ENCODE measurements at regions not wholly inside any gene's neighbourhood (a gene's known extent, or its start where the extent isn't known, plus 50 kb on each side); places are given as distances from the start of the nearest gene placed in this dataset.

- H3K4me3 Mint-ChIP-seq = no peak overlapping the region
- H3K36me3 Mint-ChIP-seq (ENCODE audit: low read depth) = no peaks in the 10 kb centered on the region
Measured at GRCh38 chr18:78445880-78446279, 533.7 kb upstream of the SALL3 start.

GRCh38 chr18:78447211-78447610 lies 532.4 kb upstream of the SALL3 start:
- H3K27ac Mint-ChIP-seq = no peak overlapping the region
- H3K4me3 Mint-ChIP-seq = no peak overlapping the region
- no peaks in the 10 kb centered on the region for H3K4me1 Mint-ChIP-seq
- no peak for DNase-seq
- no peak for ATAC-seq
- no peaks in the 10 kb centered on the region for H3K36me3 Mint-ChIP-seq (ENCODE audit: low read depth)
- no peaks in the 10 kb centered on the region for H3K9me3 Mint-ChIP-seq
- no peaks in the 10 kb centered on the region for H3K27me3 Mint-ChIP-seq

More at GRCh38 chr18:78445880-78446279, 533.7 kb upstream of the SALL3 start:
- Mint-ChIP-seq H3K27me3 (no peaks in the 10 kb centered on the region), H3K27ac (no peak overlapping the region), H3K4me1 (no peaks in the 10 kb centered on the region), H3K9me3 (no peaks in the 10 kb centered on the region)
- DNase-seq = no peak
- no peak for ATAC-seq

GRCh38 chr18:78448106-78448505 lies 531.5 kb upstream of the SALL3 start:
- Mint-ChIP-seq H3K9me3 (no peaks in the 10 kb centered on the region), H3K27ac (no peak overlapping the region), H3K36me3 (ENCODE audit: low read depth) (no peaks in the 10 kb centered on the region), H3K4me1 (no peaks in the 10 kb centered on the region), H3K4me3 (no peak overlapping the region), H3K27me3 (no peaks in the 10 kb centered on the region)
- ATAC-seq = no peak
- DNase-seq = no peak

- no peak overlapping the region for H3K27ac Mint-ChIP-seq
- ATAC-seq = no peak
- no peaks in the 10 kb centered on the region for H3K36me3 Mint-ChIP-seq (ENCODE audit: low read depth)
- no peaks in the 10 kb centered on the region for H3K27me3 Mint-ChIP-seq
- no peaks in the 10 kb centered on the region for H3K4me1 Mint-ChIP-seq
- DNase-seq = no peak
- no peak overlapping the region for H3K4me3 Mint-ChIP-seq
- H3K9me3 Mint-ChIP-seq = no peaks in the 10 kb centered on the region
Measured at GRCh38 chr18:78448591-78448990, 531.0 kb upstream of the SALL3 start.

- H3K27me3 Mint-ChIP-seq = no peaks in the 10 kb centered on the region
- no peak overlapping the region for H3K27ac Mint-ChIP-seq
- no peaks in the 10 kb centered on the region for H3K36me3 Mint-ChIP-seq (ENCODE audit: low read depth)
- H3K4me3 Mint-ChIP-seq = no peak overlapping the region
- ATAC-seq (no peak), DNase-seq (no peak)
- H3K4me1 Mint-ChIP-seq = no peaks in the 10 kb centered on the region
- no peaks in the 10 kb centered on the region for H3K9me3 Mint-ChIP-seq
Measured at GRCh38 chr18:78454221-78454620, 525.4 kb upstream of the SALL3 start.

GRCh38 chr18:78455386-78455785 lies 524.2 kb upstream of the SALL3 start:
- no peaks in the 10 kb centered on the region for H3K36me3 Mint-ChIP-seq (ENCODE audit: low read depth)
- H3K4me3 Mint-ChIP-seq = no peak overlapping the region
- DNase-seq (no peak), ATAC-seq (no peak)
- H3K9me3 Mint-ChIP-seq = no peaks in the 10 kb centered on the region
- H3K4me1 Mint-ChIP-seq = no peaks in the 10 kb centered on the region
- H3K27me3 Mint-ChIP-seq = no peaks in the 10 kb centered on the region
- H3K27ac Mint-ChIP-seq = no peak overlapping the region

- no peaks in the 10 kb centered on the region for H3K36me3 Mint-ChIP-seq (ENCODE audit: low read depth)
- no peaks in the 10 kb centered on the region for H3K4me1 Mint-ChIP-seq
- no peaks in the 10 kb centered on the region for H3K9me3 Mint-ChIP-seq
- no peak overlapping the region for H3K27ac Mint-ChIP-seq
- no peak overlapping the region for H3K4me3 Mint-ChIP-seq
- ATAC-seq = no peak
- no peak for DNase-seq
- H3K27me3 Mint-ChIP-seq = no peaks in the 10 kb centered on the region
Measured at GRCh38 chr18:78457011-78457410, 522.6 kb upstream of the SALL3 start.

- no peaks in the 10 kb centered on the region for H3K9me3 Mint-ChIP-seq
- no peaks in the 10 kb centered on the region for H3K27me3 Mint-ChIP-seq
- H3K4me1 Mint-ChIP-seq = no peaks in the 10 kb centered on the region
- H3K27ac Mint-ChIP-seq = no peak overlapping the region
- no peak for ATAC-seq
- H3K36me3 Mint-ChIP-seq (ENCODE audit: low read depth) = no peaks in the 10 kb centered on the region
- no peak for DNase-seq
- H3K4me3 Mint-ChIP-seq = no peak overlapping the region
Measured at GRCh38 chr18:78457731-78458130, 521.9 kb upstream of the SALL3 start.

- Mint-ChIP-seq H3K27me3 (no peaks in the 10 kb centered on the region), H3K4me1 (no peaks in the 10 kb centered on the region), H3K4me3 (no peak overlapping the region), H3K36me3 (ENCODE audit: low read depth) (no peaks in the 10 kb centered on the region), H3K27ac (no peak overlapping the region), H3K9me3 (no peaks in the 10 kb centered on the region)
- no peak for ATAC-seq
- DNase-seq = no peak
Measured at GRCh38 chr18:78458356-78458755, 521.3 kb upstream of the SALL3 start.

- no peaks in the 10 kb centered on the region for H3K27me3 Mint-ChIP-seq
- no peak for ATAC-seq
Measured at GRCh38 chr18:78459668-78460067, 520.0 kb upstream of the SALL3 start.

GRCh38 chr18:78460558-78460957 lies 519.1 kb upstream of the SALL3 start:
- no peak for ATAC-seq
- H3K4me1 Mint-ChIP-seq = no peaks in the 10 kb centered on the region
- H3K9me3 Mint-ChIP-seq = peaks cover 19% of the 10 kb centered on the region
- H3K36me3 Mint-ChIP-seq (ENCODE audit: low read depth) = no peaks in the 10 kb centered on the region
- H3K4me3 Mint-ChIP-seq = no peak overlapping the region
- no peak for DNase-seq
- H3K27me3 Mint-ChIP-seq = no peaks in the 10 kb centered on the region
- no peak overlapping the region for H3K27ac Mint-ChIP-seq

More at GRCh38 chr18:78459668-78460067, 520.0 kb upstream of the SALL3 start:
- DNase-seq = no peak
- no peak overlapping the region for H3K27ac Mint-ChIP-seq
- no peaks in the 10 kb centered on the region for H3K36me3 Mint-ChIP-seq (ENCODE audit: low read depth)
- H3K4me1 Mint-ChIP-seq = no peaks in the 10 kb centered on the region
- H3K4me3 Mint-ChIP-seq = no peak overlapping the region
- H3K9me3 Mint-ChIP-seq = peaks cover 12% of the 10 kb centered on the region

GRCh38 chr18:78473563-78473962 lies 506.1 kb upstream of the SALL3 start:
- Mint-ChIP-seq H3K4me1 (no peaks in the 10 kb centered on the region), H3K27me3 (no peaks in the 10 kb centered on the region), H3K36me3 (ENCODE audit: low read depth) (no peaks in the 10 kb centered on the region), H3K27ac (no peak overlapping the region), H3K4me3 (no peak overlapping the region), H3K9me3 (no peaks in the 10 kb centered on the region)
- DNase-seq (no peak), ATAC-seq (no peak)

GRCh38 chr18:78477840-78478239 lies 501.8 kb upstream of the SALL3 start:
- no peak for ATAC-seq
- H3K4me3 Mint-ChIP-seq = no peak overlapping the region
- no peak for DNase-seq
- no peaks in the 10 kb centered on the region for H3K27me3 Mint-ChIP-seq
- H3K9me3 Mint-ChIP-seq = no peaks in the 10 kb centered on the region
- no peaks in the 10 kb centered on the region for H3K36me3 Mint-ChIP-seq (ENCODE audit: low read depth)
- H3K4me1 Mint-ChIP-seq = no peaks in the 10 kb centered on the region
- H3K27ac Mint-ChIP-seq = no peak overlapping the region

GRCh38 chr18:78479443-78479842 lies 500.2 kb upstream of the SALL3 start:
- no peak for ATAC-seq
- no peaks in the 10 kb centered on the region for H3K27me3 Mint-ChIP-seq
- no peaks in the 10 kb centered on the region for H3K36me3 Mint-ChIP-seq (ENCODE audit: low read depth)
- H3K4me1 Mint-ChIP-seq = no peaks in the 10 kb centered on the region
- no peak overlapping the region for H3K4me3 Mint-ChIP-seq
- no peak overlapping the region for H3K27ac Mint-ChIP-seq
- no peak for DNase-seq
- H3K9me3 Mint-ChIP-seq = no peaks in the 10 kb centered on the region

GRCh38 chr18:78480262-78481054 lies 499.2 kb upstream of the SALL3 start:
- Mint-ChIP-seq H3K4me3 (no peak overlapping the region), H3K27me3 (no peaks in the 10 kb centered on the region), H3K27ac (no peak overlapping the region), H3K4me1 (no peaks in the 10 kb centered on the region), H3K36me3 (ENCODE audit: low read depth) (no peaks in the 10 kb centered on the region), H3K9me3 (no peaks in the 10 kb centered on the region)
- DNase-seq (no peak), ATAC-seq (no peak)

- H3K4me1 Mint-ChIP-seq = no peaks in the 10 kb centered on the region
- ATAC-seq = no peak
- H3K27me3 Mint-ChIP-seq = no peaks in the 10 kb centered on the region
Measured at GRCh38 chr18:78482378-78482777, 497.2 kb upstream of the SALL3 start.

More at GRCh38 chr18:78482378-78482777, 497.2 kb upstream of the SALL3 start:
- no peak overlapping the region for H3K27ac Mint-ChIP-seq
- H3K9me3 Mint-ChIP-seq = no peaks in the 10 kb centered on the region
- DNase-seq = no peak
- H3K4me3 Mint-ChIP-seq = no peak overlapping the region
- H3K36me3 Mint-ChIP-seq (ENCODE audit: low read depth) = no peaks in the 10 kb centered on the region
